NCI-H146 treated with DMSO at 0.1 percent for 48 hours (cell line): ENCODE measurements at regions not wholly inside any gene's neighbourhood (a gene's known extent, or its start where the extent isn't known, plus 50 kb on each side); places are given as distances from the start of the nearest gene placed in this dataset.
"Not testable (repeated sequence)": the region's sequence is repeated elsewhere in the genome, so short reads cannot be mapped to it uniquely, and the experiment has no call there.

Source experiments
- DNase-seq: peaks from one replicate; lab custom pipeline; 2025; ENCODE audit not compliant: unreplicated experiment; lab: John Stamatoyannopoulos, UW

DNA sequence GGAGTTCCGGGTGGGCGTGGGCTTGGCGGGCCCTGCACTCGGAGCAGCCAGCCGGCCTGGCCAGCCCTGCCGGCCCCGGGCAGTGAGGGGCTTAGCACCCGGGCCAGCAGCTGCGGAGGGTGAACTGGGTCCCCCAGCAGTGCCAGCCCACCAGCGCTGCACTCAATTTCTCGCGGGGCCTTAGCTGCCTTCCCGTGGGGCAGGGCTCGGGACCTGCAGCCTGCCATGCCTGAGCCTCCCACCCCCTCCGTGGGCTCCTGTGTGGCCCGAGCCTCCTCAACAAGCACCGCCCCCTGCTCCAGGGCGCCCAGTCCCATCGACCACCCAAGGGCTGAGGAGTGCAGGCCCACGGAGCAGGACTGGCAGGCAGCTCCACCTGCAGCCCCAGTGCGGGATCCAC, 362.5 kb downstream of the TMEM167A start:
- DNase-seq: not testable (repeated sequence)

DNA sequence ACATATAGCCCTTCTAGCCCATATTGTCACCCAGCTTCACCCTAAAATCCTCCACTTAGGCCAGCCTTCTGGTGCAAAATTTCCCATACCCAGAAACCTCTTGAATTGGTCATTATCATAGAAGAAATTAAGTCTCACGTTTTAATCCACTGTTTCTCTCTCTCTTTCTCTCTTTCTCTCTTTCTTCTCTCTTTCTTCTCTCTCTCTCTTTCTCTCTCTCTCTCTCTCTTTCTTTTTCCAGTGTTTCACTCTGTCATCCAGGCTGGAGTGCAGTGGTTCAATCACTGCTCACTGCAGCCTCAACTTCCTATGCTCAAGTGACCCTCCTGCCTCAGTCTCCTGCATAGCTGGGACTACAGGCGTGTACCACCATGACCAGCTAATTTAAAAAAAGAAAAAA, 363.4 kb downstream of the TMEM167A start:
- no peak for DNase-seq

DNA sequence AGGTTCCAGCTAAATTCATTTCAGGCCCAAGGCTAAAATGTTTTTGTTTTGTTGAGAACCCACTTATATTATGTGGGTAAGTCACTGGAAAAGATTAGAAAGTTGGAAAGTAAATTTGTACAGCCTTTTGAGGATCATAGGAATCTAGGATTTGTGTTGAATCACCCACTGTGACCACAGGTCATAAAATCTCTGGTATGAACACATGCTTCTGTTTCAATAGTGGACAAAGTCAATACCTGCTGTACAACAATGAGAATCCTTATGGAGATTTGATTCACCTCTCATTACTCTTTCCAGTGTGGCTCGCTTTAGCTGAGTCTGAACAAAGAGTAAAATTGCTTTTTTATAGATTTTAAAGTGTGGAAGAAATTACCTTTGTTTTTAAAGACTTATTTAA, 369.5 kb downstream of the TMEM167A start:
- DNase-seq: no peak

DNA sequence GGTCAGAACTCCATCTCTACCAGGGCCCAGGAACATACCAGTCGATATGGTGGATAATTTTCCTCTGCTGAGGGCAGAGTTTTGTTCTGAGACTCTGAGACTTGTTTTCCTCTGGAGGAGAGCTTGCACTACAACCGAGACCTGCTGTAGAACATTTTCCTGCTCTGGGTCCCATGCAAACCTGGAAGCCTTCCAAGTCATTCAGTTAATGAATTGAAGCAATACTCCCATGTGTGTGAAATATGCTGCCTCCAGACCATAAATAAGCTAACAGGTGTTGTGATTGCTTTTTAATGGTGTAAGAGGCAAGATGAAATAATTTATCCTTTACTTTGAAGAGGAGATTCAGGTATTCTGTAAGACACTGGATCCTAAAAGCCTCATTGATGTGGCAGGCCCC, 372.8 kb downstream of the TMEM167A start:
- DNase-seq: no peak

DNA sequence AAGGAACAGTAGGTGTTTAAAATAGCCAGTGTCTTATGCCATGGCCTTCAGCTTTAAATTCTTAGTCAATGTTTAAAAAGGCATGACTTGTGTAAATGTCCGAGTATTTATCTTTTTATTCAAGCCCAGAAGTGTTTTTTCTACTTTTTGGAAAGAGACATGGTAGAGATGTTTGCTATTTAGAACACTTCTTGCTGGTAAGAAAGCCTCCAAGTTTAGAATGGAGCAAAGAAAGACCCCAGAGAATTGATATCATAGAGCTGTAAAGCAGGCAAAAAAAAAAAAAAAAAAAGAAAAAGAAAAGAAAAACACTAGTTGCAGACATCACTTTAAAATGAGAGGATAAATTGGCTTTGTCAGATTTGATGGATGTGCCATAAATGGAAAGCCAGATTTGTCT, 375.1 kb downstream of the TMEM167A start:
- DNase-seq: no peak

- no peak for DNase-seq
These were observed 377.5 kb downstream of the TMEM167A start for GRCh38 chr5:82699737-82700136.

- no peak for DNase-seq
These were observed 379.2 kb downstream of the TMEM167A start for GRCh38 chr5:82698026-82698425.

- DNase-seq: no peak
These were observed 382.4 kb downstream of the TMEM167A start for GRCh38 chr5:82694711-82695285.

DNA sequence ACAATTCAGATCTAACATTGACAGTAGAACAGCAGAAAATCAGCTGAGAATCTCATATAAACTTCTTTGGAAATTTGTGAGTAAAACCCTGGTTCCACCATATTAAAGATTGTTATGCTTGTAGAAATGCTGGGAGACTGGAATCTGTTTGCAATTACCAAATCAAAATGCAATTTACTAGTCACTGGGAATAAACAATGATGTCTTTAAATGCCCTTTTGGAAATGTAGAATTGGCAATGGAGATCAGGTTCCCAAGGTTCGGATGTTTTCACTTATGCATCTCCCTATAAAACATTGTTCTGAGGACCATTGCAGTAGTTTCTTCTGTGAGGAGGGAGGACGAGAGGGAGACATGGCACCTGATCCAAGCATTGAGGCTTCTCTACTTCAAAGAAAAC, 384.4 kb downstream of the TMEM167A start:
- DNase-seq: no peak

DNA sequence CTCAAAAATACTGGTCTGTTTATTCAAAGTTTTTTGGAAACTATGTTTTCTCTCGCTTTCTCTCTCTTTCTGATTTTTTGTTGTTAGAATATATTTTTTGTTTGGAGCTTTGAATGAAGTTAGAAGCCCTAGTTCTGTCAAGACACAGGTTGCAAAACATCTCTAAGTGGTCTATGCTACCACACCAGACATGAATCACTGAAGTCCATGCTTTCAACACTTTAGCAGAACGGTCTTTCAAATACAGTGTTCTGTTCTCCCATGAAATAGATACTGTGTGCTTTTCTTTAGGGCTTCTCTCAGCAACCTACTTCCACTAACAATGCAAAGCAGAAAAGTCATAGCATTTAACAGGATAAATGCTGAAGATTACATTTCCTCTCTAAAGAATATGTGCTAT, 392.5 kb downstream of the TMEM167A start:
- DNase-seq: no peak

DNA sequence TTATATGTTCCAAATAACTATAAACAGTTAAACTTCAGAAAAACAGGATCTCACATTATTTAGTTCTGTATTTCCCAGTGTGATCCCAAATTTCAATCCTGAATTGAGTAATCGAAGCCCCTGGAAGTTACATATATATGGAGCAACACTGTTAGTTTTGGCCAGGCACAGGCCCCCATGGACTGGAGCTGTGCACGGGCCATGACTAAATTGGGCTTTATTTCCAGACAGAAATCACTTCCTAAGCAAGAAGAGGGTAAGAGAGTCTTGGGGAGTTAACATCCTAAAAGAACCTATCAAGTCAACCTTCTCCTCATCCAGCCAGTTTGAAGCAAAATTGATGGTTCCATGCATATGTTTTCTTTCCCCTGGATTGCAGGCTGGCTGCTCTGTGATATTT, 393.0 kb downstream of the TMEM167A start:
- DNase-seq: no peak

GRCh38 chr5:82679660-82680059, 397.5 kb downstream of the TMEM167A start:
- no peak for DNase-seq

- DNase-seq: no peak
These were observed 398.5 kb upstream of the RPS23 start for GRCh38 chr5:82676661-82677060.

DNA sequence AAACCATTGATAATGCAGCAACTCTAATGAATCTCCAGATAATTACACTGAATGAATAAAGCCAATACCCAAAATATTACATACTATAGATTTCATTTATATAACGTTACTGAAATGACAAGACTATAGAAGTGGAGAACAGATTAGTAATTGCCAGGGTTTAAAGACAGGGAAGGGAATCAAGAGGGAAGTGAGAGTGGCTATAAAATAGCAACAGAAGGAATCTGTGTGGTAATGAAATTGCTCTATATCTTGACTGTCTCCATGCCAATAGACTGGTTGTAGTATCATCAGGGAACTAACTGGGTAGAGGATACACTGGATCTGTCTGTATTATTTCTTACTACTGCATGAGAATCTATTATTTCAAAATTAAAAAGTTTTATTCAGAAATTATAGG, 396.5 kb upstream of the RPS23 start:
- no peak for DNase-seq

DNA sequence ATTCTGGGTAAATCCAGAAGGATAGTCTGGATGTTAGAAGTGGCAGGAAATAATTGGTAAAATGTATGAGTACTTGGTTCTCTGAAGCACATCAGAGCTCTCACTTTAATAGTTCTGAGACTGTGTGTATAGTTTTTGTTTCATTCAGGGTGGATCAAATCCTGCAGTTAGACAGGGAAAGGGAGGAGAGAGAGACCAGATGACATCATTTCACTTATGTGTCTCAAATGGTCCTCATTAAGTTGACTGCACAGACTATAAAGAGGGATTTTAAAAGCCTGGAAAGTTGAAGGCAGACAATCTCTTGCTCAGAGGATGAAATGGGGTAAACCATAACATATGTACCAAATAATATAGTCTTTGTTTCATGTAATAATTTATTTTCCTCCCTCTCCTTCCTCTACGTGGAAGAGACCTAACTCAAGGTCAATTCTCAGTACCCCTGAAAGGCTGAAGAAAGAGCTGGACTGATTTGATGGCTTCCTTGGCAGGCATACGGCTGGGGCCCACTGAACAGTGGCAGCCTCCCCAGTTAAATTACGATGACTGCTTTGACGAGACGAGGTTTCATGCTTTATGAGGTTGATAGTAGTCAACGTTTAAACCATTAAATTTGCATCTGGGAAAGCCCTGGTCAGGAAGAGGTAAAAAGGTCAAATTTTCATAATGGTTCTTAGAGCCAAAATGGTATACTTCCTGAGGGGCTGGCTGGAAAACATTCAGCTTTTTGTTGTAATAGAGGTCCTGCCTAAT, 395.1 kb upstream of the RPS23 start:
- DNase-seq: no peak

DNA sequence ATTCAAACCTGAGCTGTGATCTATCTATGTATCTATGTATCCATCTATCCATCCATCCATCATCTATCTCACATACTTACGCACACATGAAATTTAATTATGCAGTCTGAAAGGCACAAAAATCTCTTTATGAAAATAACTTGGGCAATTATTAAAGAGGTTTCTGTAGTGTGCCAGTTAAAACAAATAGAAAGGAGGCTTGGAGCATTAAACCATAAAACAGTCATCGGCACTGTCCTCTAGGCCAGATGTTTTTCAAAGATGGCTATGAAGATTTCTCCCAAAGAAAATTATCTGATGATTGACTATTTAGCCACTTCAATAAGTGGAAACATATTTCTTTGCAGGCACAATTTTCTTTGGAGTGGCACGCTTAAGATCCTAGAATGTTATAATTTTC, 392.5 kb upstream of the RPS23 start:
- no peak for DNase-seq

- no peak for DNase-seq
These were observed 391.6 kb upstream of the RPS23 start for GRCh38 chr5:82669720-82670119.

DNA sequence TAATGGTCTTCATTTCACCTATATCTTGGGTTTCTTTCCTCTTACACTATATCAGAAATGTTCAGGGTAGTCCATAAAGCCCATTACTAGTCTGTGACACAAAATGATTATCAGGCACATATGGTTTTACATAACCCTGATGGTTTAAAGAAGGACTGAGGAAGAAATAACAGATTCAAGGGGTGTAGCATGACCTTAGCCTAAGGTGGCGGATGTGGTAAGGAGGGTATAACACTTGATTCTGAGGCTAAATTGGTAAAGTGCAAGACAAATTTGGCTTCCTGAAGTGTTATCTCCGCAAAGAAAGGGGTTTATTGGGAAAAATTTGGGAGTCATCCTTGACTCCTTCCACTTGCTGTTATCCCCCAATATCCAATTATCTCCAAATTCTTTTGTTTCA, 388.2 kb upstream of the RPS23 start:
- no peak for DNase-seq

DNA sequence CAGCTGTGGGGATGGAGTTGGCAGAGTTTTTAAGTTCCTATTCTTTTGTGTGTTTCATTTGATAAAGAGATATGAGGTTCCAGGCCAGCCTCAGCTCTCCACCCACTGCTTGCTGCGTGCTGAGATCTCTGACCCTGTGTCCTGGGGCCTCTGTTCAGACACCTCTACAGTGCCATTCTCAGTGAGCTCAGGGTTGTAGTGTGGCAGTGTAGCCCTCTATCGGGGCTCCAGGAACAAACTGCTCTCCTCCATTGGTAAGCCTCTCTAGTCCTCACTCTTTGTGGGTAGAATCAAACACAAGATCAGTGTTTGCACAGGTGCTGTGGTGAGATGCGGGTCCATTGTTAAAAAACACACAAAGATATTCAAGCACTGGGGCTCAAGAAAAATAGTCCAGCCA, 386.6 kb upstream of the RPS23 start:
- DNase-seq: no peak

- DNase-seq: no peak
These were observed 385.1 kb upstream of the RPS23 start for GRCh38 chr5:82663225-82663624.

- no peak for DNase-seq
These were observed 384.2 kb upstream of the RPS23 start for GRCh38 chr5:82662340-82662739.

GRCh38 chr5:82661933-82662332, 383.8 kb upstream of the RPS23 start:
- no peak for DNase-seq

- DNase-seq: no peak
These were observed 383.3 kb upstream of the RPS23 start for GRCh38 chr5:82661462-82661861.
